GM12878 (cell line): ENCODE measurements at regions not wholly inside any gene's neighbourhood (a gene's known extent, or its start where the extent isn't known, plus 50 kb on each side); places are given as distances from the start of the nearest gene placed in this dataset.

Source experiments
- BHLHE40 ChIP-seq, 2 experiments: fragments of 450-650 bp in 1 of 2; IDR thresholded peaks; 2 replicates each; pipeline ENCODE4 v1.6.1; 2011 to 2017; ENCODE audit warnings: low read depth in 2 of 2, borderline replicate concordance in 1 of 2, improper control_type of control experiment in 1 of 2, low read length in 1 of 2, mild to moderate bottlenecking in 1 of 2
- MXI1 ChIP-seq: fragments of 150-350 bp; IDR thresholded peaks from 2 replicates; pipeline ENCODE4 v1.6.1; 2011; ENCODE audit warnings: low read depth, mild to moderate bottlenecking, inconsistent platforms, low read length, improper control_type of control experiment
- TF ChIP-seq, protein P1 (sequence below): fragments of 450-650 bp; formaldehyde crosslinking; IDR thresholded peaks from 2 replicates; pipeline ENCODE4 v1.5.0; 2022; ENCODE audit warnings: mild to moderate bottlenecking, missing genetic modification characterization
- TF ChIP-seq, protein P2 (sequence below), 3 experiments: IDR thresholded peaks in 2 of 3; conservative IDR thresholded peaks in 1 of 3; 2 replicates each; pipeline ENCODE4 v1.5.1; 2011; ENCODE audit warnings: low read depth in 3 of 3, low read length in 3 of 3, mild to moderate bottlenecking in 3 of 3, control low read depth in 2 of 3, moderate library complexity in 2 of 3, inconsistent platforms in 1 of 3, mixed read lengths in 1 of 3; ENCODE audit not compliant: control insufficient read depth in 2 of 3, insufficient read depth in 1 of 3; ENCODE audit errors: extremely low read depth in 1 of 3

DNA sequence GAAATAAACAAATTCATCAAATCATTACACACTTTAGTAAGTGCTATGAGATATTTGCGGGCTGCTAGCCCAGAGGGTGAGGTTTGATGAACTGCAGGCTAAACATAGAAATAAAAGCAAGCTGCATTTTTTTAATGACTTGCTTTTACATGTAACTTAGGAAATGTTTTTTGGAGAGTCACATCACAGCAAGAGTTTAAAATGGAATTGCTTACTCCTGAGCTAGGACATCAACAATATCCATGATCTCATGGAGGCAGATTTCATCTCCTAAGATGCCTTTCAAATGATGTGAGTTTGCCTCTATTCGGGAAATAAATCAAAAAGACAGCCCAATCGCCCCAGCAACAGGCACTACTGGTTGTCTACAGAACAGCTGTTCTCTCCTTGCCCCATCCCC is 73.4 kb upstream of the CD44 start:
- TF ChIP-seq, protein P1, sequence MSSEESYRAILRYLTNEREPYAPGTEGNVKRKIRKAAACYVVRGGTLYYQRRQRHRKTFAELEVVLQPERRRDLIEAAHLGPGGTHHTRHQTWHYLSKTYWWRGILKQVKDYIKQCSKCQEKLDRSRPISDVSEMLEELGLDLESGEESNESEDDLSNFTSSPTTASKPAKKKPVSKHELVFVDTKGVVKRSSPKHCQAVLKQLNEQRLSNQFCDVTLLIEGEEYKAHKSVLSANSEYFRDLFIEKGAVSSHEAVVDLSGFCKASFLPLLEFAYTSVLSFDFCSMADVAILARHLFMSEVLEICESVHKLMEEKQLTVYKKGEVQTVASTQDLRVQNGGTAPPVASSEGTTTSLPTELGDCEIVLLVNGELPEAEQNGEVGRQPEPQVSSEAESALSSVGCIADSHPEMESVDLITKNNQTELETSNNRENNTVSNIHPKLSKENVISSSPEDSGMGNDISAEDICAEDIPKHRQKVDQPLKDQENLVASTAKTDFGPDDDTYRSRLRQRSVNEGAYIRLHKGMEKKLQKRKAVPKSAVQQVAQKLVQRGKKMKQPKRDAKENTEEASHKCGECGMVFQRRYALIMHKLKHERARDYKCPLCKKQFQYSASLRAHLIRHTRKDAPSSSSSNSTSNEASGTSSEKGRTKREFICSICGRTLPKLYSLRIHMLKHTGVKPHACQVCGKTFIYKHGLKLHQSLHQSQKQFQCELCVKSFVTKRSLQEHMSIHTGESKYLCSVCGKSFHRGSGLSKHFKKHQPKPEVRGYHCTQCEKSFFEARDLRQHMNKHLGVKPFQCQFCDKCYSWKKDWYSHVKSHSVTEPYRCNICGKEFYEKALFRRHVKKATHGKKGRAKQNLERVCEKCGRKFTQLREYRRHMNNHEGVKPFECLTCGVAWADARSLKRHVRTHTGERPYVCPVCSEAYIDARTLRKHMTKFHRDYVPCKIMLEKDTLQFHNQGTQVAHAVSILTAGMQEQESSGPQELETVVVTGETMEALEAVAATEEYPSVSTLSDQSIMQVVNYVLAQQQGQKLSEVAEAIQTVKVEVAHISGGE (CRISPR knock-in tag), result no peak
- TF ChIP-seq BHLHE40 (IDR thresholded peaks at IDR 0.05; ENCODE audit: borderline replicate concordance in 1 of 2, low read depth in 2 of 2, low read length in 1 of 2) (no peak), MXI1 (no peak)
- TF ChIP-seq, protein P2, sequence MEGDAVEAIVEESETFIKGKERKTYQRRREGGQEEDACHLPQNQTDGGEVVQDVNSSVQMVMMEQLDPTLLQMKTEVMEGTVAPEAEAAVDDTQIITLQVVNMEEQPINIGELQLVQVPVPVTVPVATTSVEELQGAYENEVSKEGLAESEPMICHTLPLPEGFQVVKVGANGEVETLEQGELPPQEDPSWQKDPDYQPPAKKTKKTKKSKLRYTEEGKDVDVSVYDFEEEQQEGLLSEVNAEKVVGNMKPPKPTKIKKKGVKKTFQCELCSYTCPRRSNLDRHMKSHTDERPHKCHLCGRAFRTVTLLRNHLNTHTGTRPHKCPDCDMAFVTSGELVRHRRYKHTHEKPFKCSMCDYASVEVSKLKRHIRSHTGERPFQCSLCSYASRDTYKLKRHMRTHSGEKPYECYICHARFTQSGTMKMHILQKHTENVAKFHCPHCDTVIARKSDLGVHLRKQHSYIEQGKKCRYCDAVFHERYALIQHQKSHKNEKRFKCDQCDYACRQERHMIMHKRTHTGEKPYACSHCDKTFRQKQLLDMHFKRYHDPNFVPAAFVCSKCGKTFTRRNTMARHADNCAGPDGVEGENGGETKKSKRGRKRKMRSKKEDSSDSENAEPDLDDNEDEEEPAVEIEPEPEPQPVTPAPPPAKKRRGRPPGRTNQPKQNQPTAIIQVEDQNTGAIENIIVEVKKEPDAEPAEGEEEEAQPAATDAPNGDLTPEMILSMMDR (IDR thresholded peaks at IDR 0.05 in 2 of 3, conservative IDR thresholded peaks at IDR 0.05 in 1 of 3; ENCODE audit: control insufficient read depth in 2 of 3, extremely low read depth in 1 of 3, insufficient read depth in 1 of 3, low read depth in 3 of 3, low read length in 3 of 3), result no peak
